ENCODE measurements at regions not wholly inside any gene's neighbourhood (a gene's known extent, or its start where the extent isn't known, plus 50 kb on each side); places are given as distances from the start of the nearest gene placed in this dataset.

GRCh38 chr6:135701426-135701825, 150.1 kb upstream of the PDE7B start:
- DNase-seq (ENCODE audit: low read depth), result no peak
- no peak for TF ChIP-seq CTCF (IDR thresholded peaks at IDR 0.05; ENCODE audit: insufficient read depth, low read depth, low read length, missing control alignments)
- H3K4me3 ChIP-seq (ENCODE audit: low read depth, low read length), result no peak overlapping the region

- H3K4me3 ChIP-seq (ENCODE audit: low read depth, low read length), result no peak overlapping the region
Observed at GRCh38 chr6:135703007-135703406, 148.5 kb upstream of the PDE7B start.

GRCh38 chr6:135703621-135704020, 147.9 kb upstream of the PDE7B start:
- no peak for TF ChIP-seq CTCF (IDR thresholded peaks at IDR 0.05; ENCODE audit: insufficient read depth, low read depth, low read length, missing control alignments)
- DNase-seq (ENCODE audit: low read depth), result peak; percentile 61
- H3K4me3 ChIP-seq (ENCODE audit: low read depth, low read length), result no peak overlapping the region

More at GRCh38 chr6:135703007-135703406, 148.5 kb upstream of the PDE7B start:
- DNase-seq (ENCODE audit: low read depth), result no peak
- no peak for TF ChIP-seq CTCF (IDR thresholded peaks at IDR 0.05; ENCODE audit: insufficient read depth, low read depth, low read length, missing control alignments)

GRCh38 chr6:135707426-135707825, 144.1 kb upstream of the PDE7B start:
- H3K4me3 ChIP-seq (ENCODE audit: low read depth, low read length), result no peak overlapping the region
- no peak for TF ChIP-seq CTCF (IDR thresholded peaks at IDR 0.05; ENCODE audit: insufficient read depth, low read depth, low read length, missing control alignments)
- no peak for DNase-seq (ENCODE audit: low read depth)

- no peak overlapping the region for H3K4me3 ChIP-seq (ENCODE audit: low read depth, low read length)
- DNase-seq (ENCODE audit: low read depth), result no peak
- no peak for TF ChIP-seq CTCF (IDR thresholded peaks at IDR 0.05; ENCODE audit: insufficient read depth, low read depth, low read length, missing control alignments)
Observed at GRCh38 chr6:135710042-135710441, 141.5 kb upstream of the PDE7B start.

GRCh38 chr6:135722190-135722589, 129.3 kb upstream of the PDE7B start:
- no peak overlapping the region for H3K4me3 ChIP-seq (ENCODE audit: low read depth, low read length)
- no peak for DNase-seq (ENCODE audit: low read depth)
- no peak for TF ChIP-seq CTCF (IDR thresholded peaks at IDR 0.05; ENCODE audit: insufficient read depth, low read depth, low read length, missing control alignments)

GRCh38 chr6:135722679-135723078, 128.8 kb upstream of the PDE7B start:
- H3K4me3 ChIP-seq (ENCODE audit: low read depth, low read length), result no peak overlapping the region
- DNase-seq (ENCODE audit: low read depth), result no peak
- TF ChIP-seq CTCF (IDR thresholded peaks at IDR 0.05; ENCODE audit: insufficient read depth, low read depth, low read length, missing control alignments), result no peak
